SIG-M5 treated with dmso at 0.1 percent for 504 hours (cell line): ENCODE measurements at regions not wholly inside any gene's neighbourhood (a gene's known extent, or its start where the extent isn't known, plus 50 kb on each side); places are given as distances from the start of the nearest gene placed in this dataset.
"Not testable (repeated sequence)": the region's sequence is repeated elsewhere in the genome, so short reads cannot be mapped to it uniquely, and the experiment has no call there.

Source experiments
- DNase-seq: peaks from one replicate; lab custom pipeline; 2025; ENCODE audit not compliant: unreplicated experiment; lab: John Stamatoyannopoulos, UW

GRCh38 chr5:84494453-84494852 lies 109.8 kb upstream of the EDIL3 start:
- no peak for DNase-seq

- no peak for DNase-seq
Measured at GRCh38 chr5:84487963-84488362, 103.3 kb upstream of the EDIL3 start.

DNA sequence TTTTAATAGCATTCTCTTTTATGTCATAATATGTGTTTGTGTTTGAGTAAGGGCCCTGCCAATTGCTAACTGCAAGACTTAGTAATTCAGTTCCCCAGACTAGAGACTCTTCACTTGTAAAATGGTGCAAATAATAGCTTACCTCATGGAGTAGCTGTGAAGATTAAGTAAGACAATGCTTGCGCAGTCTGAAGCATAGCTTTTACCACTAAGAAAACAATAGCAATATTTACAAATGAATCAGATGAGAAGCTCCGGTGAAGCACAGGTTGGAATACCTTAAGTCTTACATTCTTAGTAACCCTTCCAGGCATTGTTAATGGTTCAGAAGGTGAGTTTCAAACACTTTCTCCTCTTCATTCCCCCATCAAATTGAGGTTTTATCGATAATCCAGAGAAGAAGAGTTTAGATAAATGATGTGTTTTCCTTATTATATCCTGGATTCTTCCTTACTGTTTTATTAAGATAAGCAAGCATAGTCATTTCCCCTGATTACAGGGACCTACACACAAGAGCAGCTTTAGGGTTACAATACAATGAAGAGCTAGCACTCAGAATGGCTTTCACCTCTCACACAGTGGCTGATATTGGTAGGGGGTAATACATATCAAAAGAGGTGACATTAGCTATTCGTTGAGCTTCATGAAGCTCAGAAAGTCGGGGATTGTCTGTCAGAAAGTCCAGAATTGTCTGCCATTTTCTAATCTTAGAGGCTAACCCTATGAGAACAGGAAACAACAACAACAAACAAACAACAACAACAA lies 96.4 kb upstream of the EDIL3 start:
- DNase-seq: no peak

- no peak for DNase-seq
Measured at GRCh38 chr5:84478603-84479002, 93.9 kb upstream of the EDIL3 start.

DNA sequence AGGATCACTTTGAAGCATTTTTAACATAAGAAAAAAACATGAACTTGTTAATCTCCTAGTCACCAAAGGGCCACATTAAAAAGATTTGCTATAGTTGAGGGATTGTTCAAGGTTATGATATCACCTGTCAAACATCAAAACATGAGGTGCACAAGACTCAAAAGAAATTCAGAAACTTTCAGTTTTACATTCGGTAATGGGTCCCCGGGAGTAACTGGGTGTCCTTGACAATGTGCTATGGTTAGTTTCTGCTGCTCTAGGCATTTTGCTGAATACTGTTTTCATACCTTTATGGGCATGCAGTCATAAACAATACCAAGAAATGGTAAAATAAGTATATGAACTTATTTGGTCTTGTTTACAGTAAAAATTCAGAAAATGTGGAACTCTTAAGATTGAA lies 92.8 kb upstream of the EDIL3 start:
- DNase-seq: no peak

DNA sequence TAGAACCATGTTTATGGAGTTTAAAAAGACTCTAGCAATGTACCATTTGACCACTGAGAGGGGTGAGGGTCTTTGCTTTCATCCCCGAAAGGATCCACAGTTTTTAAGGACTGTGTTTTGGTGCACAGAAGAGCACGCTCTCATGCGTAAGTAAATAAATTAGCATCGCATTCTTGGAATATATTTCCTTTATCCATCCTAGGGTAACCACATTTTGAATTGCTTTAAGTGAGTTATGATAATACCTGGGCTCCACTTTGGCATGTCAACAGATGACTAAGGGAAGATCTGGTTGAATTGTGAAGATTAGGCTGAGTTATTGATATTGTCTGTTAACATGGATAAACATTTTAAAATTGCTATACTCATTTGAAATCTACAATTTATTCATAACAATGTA lies 89.4 kb upstream of the EDIL3 start:
- DNase-seq: no peak

GRCh38 chr5:84453405-84453804 lies 68.7 kb upstream of the EDIL3 start:
- no peak for DNase-seq

- no peak for DNase-seq
Measured at GRCh38 chr5:84450617-84451414, 66.1 kb upstream of the EDIL3 start.

GRCh38 chr5:84445049-84445685 lies 60.5 kb upstream of the EDIL3 start:
- no peak for DNase-seq

GRCh38 chr5:84438456-84438855 lies 53.8 kb upstream of the EDIL3 start:
- DNase-seq: no peak

DNA sequence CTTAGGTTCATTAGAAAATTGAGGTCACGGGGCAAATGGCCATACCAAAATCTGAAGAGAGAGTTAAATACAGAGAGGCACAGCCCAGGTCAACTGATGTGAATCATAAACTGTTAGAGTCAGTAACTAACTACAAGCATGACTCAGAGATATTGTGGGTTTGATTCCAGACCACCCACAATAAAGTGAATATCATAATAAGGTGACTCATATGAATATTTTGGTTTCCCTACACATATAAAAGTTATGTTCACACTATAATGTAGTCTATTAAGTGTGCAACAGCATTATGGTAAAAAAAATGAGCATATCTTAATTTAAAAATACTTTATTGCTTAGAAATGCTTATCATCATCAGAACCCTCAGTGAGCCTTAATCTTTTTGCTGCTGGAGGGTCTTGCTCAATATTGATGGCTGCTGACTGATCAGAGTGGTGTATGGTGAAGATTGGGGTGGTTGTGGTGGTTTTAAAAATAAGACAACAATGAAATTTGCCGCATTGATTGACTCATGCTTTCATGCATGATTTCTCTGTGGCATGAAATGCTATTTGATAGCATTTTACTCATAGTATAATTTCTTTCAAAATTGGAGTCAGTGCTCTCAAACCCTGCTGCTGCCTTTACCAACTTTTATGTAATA lies 53.1 kb upstream of the EDIL3 start:
- no peak for DNase-seq

DNA sequence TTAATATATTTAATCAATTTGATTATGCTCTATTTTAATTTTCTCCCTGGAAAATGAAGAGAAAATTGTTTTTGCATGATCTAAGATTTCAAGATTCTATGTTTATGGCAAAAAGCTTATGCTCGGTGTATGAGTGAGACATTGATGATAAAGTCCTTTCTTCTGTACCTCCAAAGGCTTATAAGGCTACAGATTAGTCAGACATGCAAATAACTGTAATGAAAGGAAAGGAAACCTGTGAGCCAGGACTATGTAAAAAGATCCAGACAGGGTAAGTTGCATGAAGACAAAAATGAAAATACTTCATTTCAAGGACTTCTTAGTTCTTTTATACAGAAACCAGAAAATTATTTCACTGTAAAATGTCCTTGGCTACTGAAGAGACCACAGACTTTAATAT lies 52.2 kb upstream of the EDIL3 start:
- DNase-seq: no peak

- DNase-seq: not testable (repeated sequence)
Measured at GRCh38 chr5:84435861-84436346, 51.2 kb upstream of the EDIL3 start.
